ENCODE measurements at regions not wholly inside any gene's neighbourhood (a gene's known extent, or its start where the extent isn't known, plus 50 kb on each side); places are given as distances from the start of the nearest gene placed in this dataset.

DNA sequence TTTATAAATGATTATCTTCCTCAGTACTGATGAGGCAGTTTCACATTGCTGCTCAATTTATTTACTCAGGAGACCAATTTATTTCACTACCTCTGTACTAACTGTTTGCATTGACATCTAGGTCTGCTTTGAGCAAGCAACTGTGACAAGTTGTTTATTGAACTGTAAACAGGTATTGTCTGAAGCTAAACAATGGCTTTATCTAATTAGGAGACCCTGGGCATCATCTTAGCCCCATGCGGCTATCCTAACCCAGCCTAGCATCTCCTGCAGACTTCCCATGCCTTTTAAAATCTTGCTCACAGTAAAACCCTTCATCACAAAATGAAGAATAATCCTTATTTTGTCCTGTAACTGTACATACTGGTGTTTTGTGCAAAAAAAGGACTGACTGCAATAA lies 348.2 kb downstream of the RWDD3 start:
- Histone ChIP-seq H3K4me3 (no peak overlapping the region), H3K27ac (ENCODE audit: extremely low read depth, low read depth, low read length) (no peak overlapping the region), H3K4me2 (ENCODE audit: insufficient read depth, low read length) (no peak overlapping the region), H4K20me1 (replicated peaks; ENCODE audit: control insufficient read depth, insufficient read depth, low read length) (no peaks in the 10 kb centered on the region), H3K27me3 (ENCODE audit: control insufficient read depth in 2 of 2, insufficient read depth in 2 of 2, low read length in 2 of 2) (no peaks in the 10 kb centered on the region), H3K36me3 (ENCODE audit: control insufficient read depth, insufficient read depth, low read length) (no peaks in the 10 kb centered on the region), H3K9me3 (replicated peaks; ENCODE audit: control insufficient read depth, insufficient read depth, low read depth, low read length) (no peaks in the 10 kb centered on the region), H3K4me1 (replicated peaks in 1 of 2; ENCODE audit: control insufficient read depth in 2 of 2, insufficient read depth in 2 of 2, low read length in 2 of 2) (no peaks in the 10 kb centered on the region), H3K9me1 (ENCODE audit: control insufficient read depth, insufficient read depth, low read length) (no peaks in the 10 kb centered on the region), H2AFZ (ENCODE audit: low read depth, low read length) (no peak overlapping the region), H3K9ac (ENCODE audit: insufficient read depth in 1 of 2, low read depth in 2 of 2, low read length in 2 of 2) (no peak overlapping the region), H3K79me2 (ENCODE audit: control insufficient read depth, insufficient read depth, low read length) (no peaks in the 10 kb centered on the region)
- intact Hi-C loops (cut with micrococcal nuclease) (no loop called here), in situ Hi-C loops (cut with MboI) (no loop called here)
- no peak for TF ChIP-seq ETV1 (tag; conservative IDR thresholded peaks at IDR 0.05; ENCODE audit: low read depth)
- no peak for TF ChIP-seq CBX5 (IDR thresholded peaks at IDR 0.05; ENCODE audit: borderline replicate concordance, low read depth)
- no peak for TF ChIP-seq SMC3 (conservative IDR thresholded peaks at IDR 0.05; ENCODE audit: insufficient read depth, low read depth, low read length)
- TF ChIP-seq ZC3H8 (IDR thresholded peaks at IDR 0.05), result no peak
- TF ChIP-seq SOX6 (IDR thresholded peaks at IDR 0.05), result no peak
- no peak for TF ChIP-seq CC2D1A (IDR thresholded peaks at IDR 0.05)
- no peak for TF ChIP-seq FOXK2 (conservative IDR thresholded peaks at IDR 0.05 in 1 of 2, IDR thresholded peaks at IDR 0.05 in 1 of 2; ENCODE audit: low read depth in 2 of 2)
- no peak for TF ChIP-seq ETV5 (CRISPR knock-in tag; IDR thresholded peaks at IDR 0.05; ENCODE audit: low read depth)
- TF ChIP-seq, protein P1, sequence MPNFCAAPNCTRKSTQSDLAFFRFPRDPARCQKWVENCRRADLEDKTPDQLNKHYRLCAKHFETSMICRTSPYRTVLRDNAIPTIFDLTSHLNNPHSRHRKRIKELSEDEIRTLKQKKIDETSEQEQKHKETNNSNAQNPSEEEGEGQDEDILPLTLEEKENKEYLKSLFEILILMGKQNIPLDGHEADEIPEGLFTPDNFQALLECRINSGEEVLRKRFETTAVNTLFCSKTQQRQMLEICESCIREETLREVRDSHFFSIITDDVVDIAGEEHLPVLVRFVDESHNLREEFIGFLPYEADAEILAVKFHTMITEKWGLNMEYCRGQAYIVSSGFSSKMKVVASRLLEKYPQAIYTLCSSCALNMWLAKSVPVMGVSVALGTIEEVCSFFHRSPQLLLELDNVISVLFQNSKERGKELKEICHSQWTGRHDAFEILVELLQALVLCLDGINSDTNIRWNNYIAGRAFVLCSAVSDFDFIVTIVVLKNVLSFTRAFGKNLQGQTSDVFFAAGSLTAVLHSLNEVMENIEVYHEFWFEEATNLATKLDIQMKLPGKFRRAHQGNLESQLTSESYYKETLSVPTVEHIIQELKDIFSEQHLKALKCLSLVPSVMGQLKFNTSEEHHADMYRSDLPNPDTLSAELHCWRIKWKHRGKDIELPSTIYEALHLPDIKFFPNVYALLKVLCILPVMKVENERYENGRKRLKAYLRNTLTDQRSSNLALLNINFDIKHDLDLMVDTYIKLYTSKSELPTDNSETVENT (CRISPR knock-in tag; IDR thresholded peaks at IDR 0.05), result no peak
- no peak for TF ChIP-seq YBX1 (IDR thresholded peaks at IDR 0.05)
- no peak for TF ChIP-seq MAZ (CRISPR knock-in tag; conservative IDR thresholded peaks at IDR 0.05 in 1 of 2, IDR thresholded peaks at IDR 0.05 in 1 of 2)
- FAIRE-seq (no peak), DNase-seq (ENCODE audit: extremely low read depth in 1 of 4, low spot score in 3 of 4) (no peak), ATAC-seq (no peak)
- WGBS (ENCODE audit: insufficient coverage, low coverage, missing lambda C conversion rate), result 0% methylated on average over 1 of the region's 1 CpG
- CTCF ChIA-PET (ENCODE audit: low intra/inter-chr PET ratio), result no interaction called here
- POLR2A ChIA-PET, result no interaction called here
- BruUV-seq (replicated peaks), result no TSS peak
